CD14-positive monocyte (primary cell): ENCODE measurements at regions not wholly inside any gene's neighbourhood (a gene's known extent, or its start where the extent isn't known, plus 50 kb on each side); places are given as distances from the start of the nearest gene placed in this dataset.
"Not testable (repeated sequence)": the region's sequence is repeated elsewhere in the genome, so short reads cannot be mapped to it uniquely, and the experiment has no call there.

Experiments
- DNase-seq, 3 donors: peaks; one replicate each; pipeline ENCODE4 v3.0.0-alpha.2; 2011 to 2022
- H2AFZ ChIP-seq: 2 replicates; pipeline ENCODE4 v1.6.0; 2012; ENCODE audit warnings: mild to moderate bottlenecking, low read depth, low read length, inconsistent platforms; ENCODE audit not compliant: insufficient read depth, poor library complexity, severe bottlenecking
- H3K27ac ChIP-seq, 2 donors: 1 replicate in 1 of 2; 2 replicates in 1 of 2; pipeline ENCODE4 v1.5.1; 2012 to 2013; ENCODE audit warnings: low read length in 2 of 2, control low read depth in 1 of 2, inconsistent platforms in 1 of 2, low read depth in 1 of 2, mild to moderate bottlenecking in 1 of 2
- H3K27me3 ChIP-seq, 2 donors: one replicate each; pipeline versions ENCODE4 v1.6.0 to v1.6.1; 2011 to 2013; ENCODE audit warnings: low read length in 2 of 2; ENCODE audit not compliant: control insufficient read depth in 2 of 2, insufficient read depth in 2 of 2
- H3K36me3 ChIP-seq, 2 donors: replicated peaks in 1 of 2; 1 replicate in 1 of 2; 2 replicates in 1 of 2; pipeline versions ENCODE4 v1.5.1 to v1.6.1; 2012 to 2013; ENCODE audit warnings: low read length in 2 of 2, control low read depth in 1 of 2, inconsistent platforms in 1 of 2, mild to moderate bottlenecking in 1 of 2; ENCODE audit not compliant: insufficient read depth in 2 of 2, control insufficient read depth in 1 of 2
- H3K4me1 ChIP-seq, 2 donors: 1 replicate in 1 of 2; 2 replicates in 1 of 2; pipeline versions ENCODE4 v1.5.1 to v1.6.1; 2012 to 2013; ENCODE audit warnings: low read length in 2 of 2, control low read depth in 1 of 2, inconsistent platforms in 1 of 2, mild to moderate bottlenecking in 1 of 2, moderate library complexity in 1 of 2; ENCODE audit not compliant: insufficient read depth in 2 of 2, control insufficient read depth in 1 of 2
- H3K4me2 ChIP-seq: replicated peaks from 2 replicates; pipeline ENCODE3; 2012; ENCODE audit warnings: low read length, moderate library complexity, mild to moderate bottlenecking; ENCODE audit not compliant: poor library complexity, severe bottlenecking; ENCODE audit errors: extremely low read depth
- H3K4me3 ChIP-seq, 3 experiments: fragments of 200-600 bp in 1 of 3; sonication (generic) in 1 of 3; replicated peaks in 1 of 3; 1 replicate in 2 of 3; 2 replicates in 1 of 3; pipeline ENCODE4 v1.5.1; 2011 to 2013; ENCODE audit warnings: low read length in 3 of 3, mild to moderate bottlenecking in 3 of 3, control low read depth in 2 of 3, low read depth in 2 of 3, inconsistent platforms in 1 of 3, moderate library complexity in 1 of 3
- H3K79me2 ChIP-seq: 2 replicates; pipeline ENCODE4 v1.6.0; 2012; ENCODE audit warnings: mild to moderate bottlenecking, control low read depth, inconsistent platforms, low read length, moderate library complexity; ENCODE audit not compliant: insufficient read depth
- H3K9ac ChIP-seq: 2 replicates; pipeline ENCODE4 v1.6.0; 2017; ENCODE audit warnings: low read length, mild to moderate bottlenecking; ENCODE audit not compliant: insufficient read depth, poor library complexity, severe bottlenecking
- H3K9me3 ChIP-seq, 2 donors: replicated peaks in 1 of 2; 1 replicate in 1 of 2; 2 replicates in 1 of 2; pipeline versions ENCODE4 v1.5.1 to v1.6.1; 2012 to 2013; ENCODE audit warnings: low read length in 2 of 2, control low read depth in 1 of 2; ENCODE audit not compliant: control insufficient read depth in 1 of 2, insufficient read depth in 1 of 2
- H4K20me1 ChIP-seq: 2 replicates; pipeline ENCODE4 v1.6.0; 2012; ENCODE audit warnings: mild to moderate bottlenecking, low read length, control low read depth, moderate library complexity; ENCODE audit not compliant: insufficient read depth
- H3K27ac Mint-ChIP-seq, 7 donors: one replicate each; pipeline ENCODE4 v1.8.0; 2020; ENCODE audit warnings: mild to moderate bottlenecking in 7 of 7, mixed read lengths in 7 of 7, moderate library complexity in 6 of 7, inconsistent platforms in 2 of 7
- H3K27me3 Mint-ChIP-seq, 3 donors: one replicate each; pipeline ENCODE4 v1.8.0; 2021 to 2022; ENCODE audit warnings: low read depth in 3 of 3, mild to moderate bottlenecking in 3 of 3, mixed read lengths in 3 of 3, moderate library complexity in 3 of 3, inconsistent platforms in 1 of 3
- H3K36me3 Mint-ChIP-seq, 2 donors: one replicate each; pipeline ENCODE4 v1.8.0; 2020; ENCODE audit warnings: mixed read lengths in 2 of 2, inconsistent platforms in 1 of 2, mild to moderate bottlenecking in 1 of 2
- H3K4me1 Mint-ChIP-seq: one replicate; pipeline ENCODE4 v1.8.0; 2020; ENCODE audit warnings: mild to moderate bottlenecking, mixed read lengths
- H3K4me3 Mint-ChIP-seq, 2 donors: one replicate each; pipeline ENCODE4 v1.8.0; 2020; ENCODE audit warnings: mild to moderate bottlenecking in 2 of 2, mixed read lengths in 2 of 2, moderate library complexity in 1 of 2
- H3K9me3 Mint-ChIP-seq, 7 donors: one replicate each; pipeline ENCODE4 v1.8.0; 2020 to 2022; ENCODE audit warnings: mixed read lengths in 7 of 7, mild to moderate bottlenecking in 6 of 7, moderate library complexity in 6 of 7, inconsistent platforms in 2 of 7
- WGBS: methylation state at CpG from one replicate; pipeline ENCODE4 v1.1.5; 2013; ENCODE audit warnings: missing lambda C conversion rate; ENCODE audit not compliant: insufficient coverage; 5-methylcytosine and 5-hydroxymethylcytosine counted together
- intact Hi-C, 2 donors: fragments of 100-400 bp; cut with micrococcal nuclease; formaldehyde crosslinking; loops; one replicate each; pipeline versions ENCODE4 v1.15.0 to v1.15.1; 2023
- TF ChIP-seq, protein P1 (sequence below): fragments of 200-600 bp; IDR thresholded peaks from one replicate; pipeline ENCODE4 v1.8.0; 2022; ENCODE audit warnings: antibody characterized with exemption, mild to moderate bottlenecking

GRCh38 chr17:64742326-64742725 is 80.2 kb upstream of the SMURF2 start:
- no peak overlapping the region for H3K27ac Mint-ChIP-seq
- H3K4me3 Mint-ChIP-seq: no peak overlapping the region
- H3K4me1 Mint-ChIP-seq: peaks cover 21% of the 10 kb centered on the region
- H3K27me3 Mint-ChIP-seq: peaks cover 0 to 1% (median 0%) of the 10 kb centered on the region in 3 donors
- Histone ChIP-seq H3K4me2 (no peak overlapping the region), H3K9ac (no peak overlapping the region), H3K79me2 (no peaks in the 10 kb centered on the region), H3K4me1 (peaks cover 17 to 19% of the 10 kb centered on the region in 2 donors), H2AFZ (no peak overlapping the region), H3K27ac (no peak overlapping the region), H3K27me3 (no peaks in the 10 kb centered on the region), H3K4me3 (no peak overlapping the region), H4K20me1 (no peaks in the 10 kb centered on the region), H3K36me3 (peaks cover under 1 to 12% of the 10 kb centered on the region in 2 donors), H3K9me3 (no peaks in the 10 kb centered on the region)
- no peak for DNase-seq
- peaks cover 10 to 21% of the 10 kb centered on the region in 2 donors for H3K36me3 Mint-ChIP-seq
- no peaks in the 10 kb centered on the region for H3K9me3 Mint-ChIP-seq
- WGBS: 89% methylated on average over 3 of the region's 7 CpGs
- intact Hi-C loops: no loop called here
- TF ChIP-seq, protein P1, sequence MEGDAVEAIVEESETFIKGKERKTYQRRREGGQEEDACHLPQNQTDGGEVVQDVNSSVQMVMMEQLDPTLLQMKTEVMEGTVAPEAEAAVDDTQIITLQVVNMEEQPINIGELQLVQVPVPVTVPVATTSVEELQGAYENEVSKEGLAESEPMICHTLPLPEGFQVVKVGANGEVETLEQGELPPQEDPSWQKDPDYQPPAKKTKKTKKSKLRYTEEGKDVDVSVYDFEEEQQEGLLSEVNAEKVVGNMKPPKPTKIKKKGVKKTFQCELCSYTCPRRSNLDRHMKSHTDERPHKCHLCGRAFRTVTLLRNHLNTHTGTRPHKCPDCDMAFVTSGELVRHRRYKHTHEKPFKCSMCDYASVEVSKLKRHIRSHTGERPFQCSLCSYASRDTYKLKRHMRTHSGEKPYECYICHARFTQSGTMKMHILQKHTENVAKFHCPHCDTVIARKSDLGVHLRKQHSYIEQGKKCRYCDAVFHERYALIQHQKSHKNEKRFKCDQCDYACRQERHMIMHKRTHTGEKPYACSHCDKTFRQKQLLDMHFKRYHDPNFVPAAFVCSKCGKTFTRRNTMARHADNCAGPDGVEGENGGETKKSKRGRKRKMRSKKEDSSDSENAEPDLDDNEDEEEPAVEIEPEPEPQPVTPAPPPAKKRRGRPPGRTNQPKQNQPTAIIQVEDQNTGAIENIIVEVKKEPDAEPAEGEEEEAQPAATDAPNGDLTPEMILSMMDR: no peak

DNA sequence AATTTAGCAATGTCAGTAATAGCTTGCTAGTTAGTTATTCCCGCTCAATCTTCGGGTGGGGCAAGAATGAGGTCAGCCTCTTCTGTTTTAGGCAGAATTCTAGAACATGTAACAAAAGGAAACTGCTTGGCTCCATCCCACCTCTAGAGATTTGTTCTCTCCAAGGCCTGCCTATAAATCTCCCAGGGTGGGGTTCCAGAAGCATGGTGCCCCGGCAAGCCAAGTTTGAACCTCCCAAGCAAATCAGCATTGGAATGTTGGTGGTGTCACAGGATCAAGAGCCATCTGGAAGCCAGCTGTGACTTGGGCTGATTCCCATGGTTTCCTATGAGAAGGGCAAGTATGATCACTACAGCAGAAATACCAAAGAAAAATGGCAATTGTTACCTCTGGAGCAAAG is 79.8 kb upstream of the SMURF2 start:
- H3K4me1 Mint-ChIP-seq: peaks cover 23% of the 10 kb centered on the region
- H3K9me3 ChIP-seq, H3K27ac ChIP-seq, H3K4me2 ChIP-seq, intact Hi-C loops, H3K9me3 Mint-ChIP-seq, H3K9ac ChIP-seq, H2AFZ ChIP-seq, H3K27me3 ChIP-seq, H3K36me3 ChIP-seq, DNase-seq, H3K27me3 Mint-ChIP-seq, H3K27ac Mint-ChIP-seq, H4K20me1 ChIP-seq, H3K4me3 ChIP-seq, H3K79me2 ChIP-seq, H3K4me3 Mint-ChIP-seq: not testable (repeated sequence)
- H3K36me3 Mint-ChIP-seq: peaks cover 6 to 19% of the 10 kb centered on the region in 2 donors
- H3K4me1 ChIP-seq: peaks cover 17 to 19% of the 10 kb centered on the region in 2 donors
- WGBS: 100% methylated on average over 1 of the region's 3 CpGs
